Central memory CD8-positive, alpha-beta T cell (primary cell): ENCODE measurements at regions not wholly inside any gene's neighbourhood (a gene's known extent, or its start where the extent isn't known, plus 50 kb on each side); places are given as distances from the start of the nearest gene placed in this dataset.
"Not testable (repeated sequence)": the region's sequence is repeated elsewhere in the genome, so short reads cannot be mapped to it uniquely, and the experiment has no call there.

Experiments used
- ATAC-seq: fragments of 150-1000 bp; cut with Tn5 transposase; replicated peaks from 2 replicates; pipeline ENCODE4 v1.10.0; 2022; ENCODE audit warnings: mild to moderate bottlenecking, moderate FRiP score, moderate number of reproducible peaks; ENCODE audit not compliant: poor library complexity, severe bottlenecking; ENCODE audit errors: extremely low read depth
- DNase-seq, 2 donors: peaks; one replicate each; pipeline ENCODE4 v3.0.0; 2021; ENCODE audit warnings: low spot score in 2 of 2
- H3K27ac Mint-ChIP-seq: one replicate; pipeline ENCODE4 v1.8.0; 2022; ENCODE audit warnings: low read depth, mild to moderate bottlenecking, moderate library complexity, mixed read lengths
- H3K27me3 Mint-ChIP-seq: one replicate; pipeline ENCODE4 v1.8.0; 2022; ENCODE audit warnings: mixed read lengths
- H3K36me3 Mint-ChIP-seq: one replicate; pipeline ENCODE4 v1.8.0; 2022; ENCODE audit warnings: mild to moderate bottlenecking, moderate library complexity, mixed read lengths; ENCODE audit not compliant: insufficient read depth
- H3K4me1 Mint-ChIP-seq: one replicate; pipeline ENCODE4 v1.8.0; 2022; ENCODE audit warnings: mixed read lengths
- H3K4me3 Mint-ChIP-seq: one replicate; pipeline ENCODE4 v1.8.0; 2022; ENCODE audit warnings: mild to moderate bottlenecking, moderate library complexity, mixed read lengths
- H3K9me3 Mint-ChIP-seq: one replicate; pipeline ENCODE4 v1.8.0; 2022; ENCODE audit warnings: mixed read lengths

DNA sequence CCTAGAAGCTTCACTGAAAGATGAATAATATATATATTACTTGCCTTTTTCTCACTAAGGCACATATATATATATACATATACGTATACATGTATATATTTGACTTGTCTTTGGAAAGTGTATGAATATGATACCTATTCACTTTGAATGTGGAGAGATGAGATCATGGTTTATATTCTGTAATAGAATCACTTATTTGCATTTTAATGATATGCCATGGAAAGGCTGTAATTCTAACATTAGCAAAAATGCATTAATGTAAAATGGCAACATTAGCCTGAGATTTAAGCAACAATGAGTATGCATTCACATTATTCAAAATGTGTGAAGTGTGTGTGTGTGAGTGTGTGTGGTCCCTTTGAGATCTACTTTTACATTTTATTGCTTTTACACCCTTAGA is 54.5 kb upstream of the PRKD1 start:
- Mint-ChIP-seq H3K27me3 (no peaks in the 10 kb centered on the region), H3K9me3 (peaks cover 32% of the 10 kb centered on the region), H3K27ac (no peak overlapping the region), H3K36me3 (no peaks in the 10 kb centered on the region), H3K4me1 (no peaks in the 10 kb centered on the region), H3K4me3 (no peak overlapping the region)
- no peak for DNase-seq
- no peak for ATAC-seq

DNA sequence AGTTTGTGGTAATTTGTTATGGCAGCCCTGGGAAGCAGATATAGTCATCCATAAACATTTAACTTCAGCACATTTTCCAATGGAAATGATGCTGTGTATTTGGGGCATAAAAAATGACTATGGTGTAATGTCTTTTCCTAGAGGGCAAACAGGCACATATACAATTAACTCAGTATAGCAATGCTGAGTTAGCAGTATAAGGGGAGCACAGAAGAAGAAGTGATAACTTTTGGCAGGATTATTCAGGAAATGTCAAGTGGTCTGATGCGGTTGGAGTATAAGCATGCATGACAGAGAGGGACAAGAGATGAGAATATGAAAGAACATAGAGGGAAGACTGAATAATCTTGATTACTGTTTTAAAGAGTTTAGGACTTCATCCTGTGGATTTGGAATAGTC is 55.3 kb upstream of the PRKD1 start:
- DNase-seq (no peak), ATAC-seq (no peak)
- Mint-ChIP-seq H3K36me3 (no peaks in the 10 kb centered on the region), H3K4me3 (no peak overlapping the region), H3K9me3 (peaks cover 32% of the 10 kb centered on the region), H3K27ac (no peak overlapping the region), H3K27me3 (no peaks in the 10 kb centered on the region), H3K4me1 (no peaks in the 10 kb centered on the region)

DNA sequence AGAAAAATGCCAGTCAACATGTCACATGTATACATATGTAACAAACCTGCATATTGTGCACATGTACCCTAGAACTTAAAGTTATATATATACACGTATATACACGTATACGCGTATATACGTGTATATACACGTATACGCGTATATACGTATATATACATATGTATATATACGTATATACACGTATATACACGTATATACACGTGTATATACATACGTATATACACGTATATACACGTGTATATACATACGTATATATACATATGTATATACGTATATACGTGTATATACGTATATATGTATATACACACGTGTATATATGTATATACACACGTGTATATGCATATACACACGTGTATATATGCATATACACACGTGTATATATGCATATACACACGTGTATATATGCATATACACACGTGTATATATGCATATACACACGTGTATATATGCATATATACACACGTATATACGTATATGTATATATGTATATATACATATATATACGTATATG is 62.8 kb upstream of the PRKD1 start:
- not testable (repeated sequence) for H3K27ac Mint-ChIP-seq, H3K36me3 Mint-ChIP-seq, H3K27me3 Mint-ChIP-seq, ATAC-seq, DNase-seq, H3K4me1 Mint-ChIP-seq, H3K4me3 Mint-ChIP-seq
- peaks cover 11% of the 10 kb centered on the region for H3K9me3 Mint-ChIP-seq

DNA sequence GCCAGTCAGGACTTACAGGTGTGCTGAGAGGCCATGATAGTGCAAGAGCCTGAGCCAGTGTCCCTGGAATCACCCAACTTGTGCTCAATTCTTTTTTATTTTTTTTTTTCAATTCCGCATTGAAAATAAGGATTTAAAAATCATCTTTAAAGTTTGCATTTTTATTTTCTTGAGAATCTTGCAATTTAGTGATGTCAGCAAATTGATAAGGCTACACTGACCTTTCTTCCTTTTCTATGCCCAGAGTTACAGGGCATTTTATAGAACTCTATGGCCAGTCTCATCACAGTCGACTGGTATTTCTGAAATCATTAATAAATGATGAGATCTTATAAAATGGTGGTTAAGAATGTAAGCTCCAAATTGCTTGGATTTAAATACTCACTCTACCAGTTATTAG is 63.3 kb upstream of the PRKD1 start:
- no peak for DNase-seq
- Mint-ChIP-seq H3K4me1 (no peaks in the 10 kb centered on the region), H3K9me3 (peaks cover 11% of the 10 kb centered on the region), H3K27ac (no peak overlapping the region), H3K27me3 (no peaks in the 10 kb centered on the region), H3K36me3 (no peaks in the 10 kb centered on the region), H3K4me3 (no peak overlapping the region)
- no peak for ATAC-seq

DNA sequence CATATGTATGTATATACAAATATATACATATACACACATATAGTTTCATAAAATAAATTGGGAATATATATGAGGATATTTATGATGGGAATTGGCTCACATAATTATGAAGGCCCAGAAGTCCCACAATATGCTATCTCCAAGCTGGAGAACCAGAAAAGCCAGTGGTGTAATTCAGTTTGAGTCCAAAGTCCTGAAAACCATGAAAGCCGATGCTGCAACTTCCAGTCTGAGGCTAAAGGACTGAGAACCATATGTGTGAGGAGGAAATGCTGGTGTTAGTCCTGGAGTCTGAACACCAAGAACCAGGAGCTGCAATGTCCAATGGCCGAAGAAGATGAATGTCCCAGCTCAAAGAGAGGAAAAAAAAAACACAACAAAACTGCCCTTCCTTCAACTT is 65.5 kb upstream of the PRKD1 start:
- H3K9me3 Mint-ChIP-seq, result peaks cover 16% of the 10 kb centered on the region
- H3K4me1 Mint-ChIP-seq, result no peaks in the 10 kb centered on the region

DNA sequence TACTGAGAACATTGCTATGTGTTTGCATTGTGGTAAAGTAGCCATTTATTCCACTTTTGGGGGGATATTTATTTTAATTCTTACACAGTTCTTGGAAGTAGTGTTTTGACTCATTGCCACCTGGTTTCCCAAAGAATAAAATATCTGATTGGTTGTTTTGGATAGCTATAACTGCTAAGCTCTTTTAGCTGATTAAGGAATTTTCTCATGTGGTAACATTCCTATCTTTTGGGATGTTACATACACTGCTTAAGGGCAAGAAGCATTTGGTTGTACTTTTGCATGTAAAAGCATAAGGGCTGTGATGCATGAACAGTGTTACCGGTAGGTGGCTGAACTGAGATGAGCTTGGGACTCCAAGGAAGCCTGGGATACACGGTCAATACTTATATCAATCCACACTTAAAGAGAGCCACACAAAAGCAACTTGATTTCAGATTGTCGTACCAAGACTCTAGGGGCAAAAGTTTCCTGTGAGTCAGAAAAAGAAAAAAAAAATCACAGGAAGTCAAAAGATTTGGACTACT is 71.4 kb upstream of the PRKD1 start:
- Mint-ChIP-seq H3K36me3 (no peaks in the 10 kb centered on the region), H3K4me1 (no peaks in the 10 kb centered on the region), H3K27me3 (no peaks in the 10 kb centered on the region), H3K9me3 (peaks cover 17% of the 10 kb centered on the region), H3K4me3 (no peak overlapping the region), H3K27ac (no peak overlapping the region)
- DNase-seq, result no peak
- ATAC-seq, result no peak

More for the DNA sequence above, 65.5 kb upstream of the PRKD1 start:
- H3K27ac Mint-ChIP-seq, result no peak overlapping the region
- H3K36me3 Mint-ChIP-seq, result no peaks in the 10 kb centered on the region
- ATAC-seq (no peak), DNase-seq (no peak)
- no peak overlapping the region for H3K4me3 Mint-ChIP-seq
- H3K27me3 Mint-ChIP-seq, result no peaks in the 10 kb centered on the region

DNA sequence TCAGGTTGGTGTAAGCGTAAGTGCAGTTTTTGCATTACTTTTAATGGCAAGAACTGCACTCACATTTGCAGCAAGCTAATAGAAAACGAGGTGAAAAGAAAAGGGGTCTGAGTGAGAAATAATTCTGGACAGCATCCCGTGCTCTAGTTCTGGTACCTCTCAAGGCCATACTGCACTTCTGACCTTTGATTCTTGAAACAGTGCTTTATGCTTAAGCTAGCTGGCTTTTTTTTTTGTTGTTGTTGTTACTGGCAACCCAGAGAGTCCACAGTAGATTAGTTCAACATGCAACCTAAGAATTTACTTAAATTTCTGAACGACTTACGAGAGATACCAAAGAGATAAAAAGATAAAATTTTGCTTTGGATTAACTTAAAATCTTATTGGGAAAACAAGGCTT is 75.2 kb upstream of the PRKD1 start:
- no peaks in the 10 kb centered on the region for H3K4me1 Mint-ChIP-seq
- no peaks in the 10 kb centered on the region for H3K36me3 Mint-ChIP-seq
- no peak for ATAC-seq
- H3K4me3 Mint-ChIP-seq, result no peak overlapping the region
- peaks cover 20% of the 10 kb centered on the region for H3K9me3 Mint-ChIP-seq
- DNase-seq, result no peak
- no peak overlapping the region for H3K27ac Mint-ChIP-seq
- no peaks in the 10 kb centered on the region for H3K27me3 Mint-ChIP-seq

DNA sequence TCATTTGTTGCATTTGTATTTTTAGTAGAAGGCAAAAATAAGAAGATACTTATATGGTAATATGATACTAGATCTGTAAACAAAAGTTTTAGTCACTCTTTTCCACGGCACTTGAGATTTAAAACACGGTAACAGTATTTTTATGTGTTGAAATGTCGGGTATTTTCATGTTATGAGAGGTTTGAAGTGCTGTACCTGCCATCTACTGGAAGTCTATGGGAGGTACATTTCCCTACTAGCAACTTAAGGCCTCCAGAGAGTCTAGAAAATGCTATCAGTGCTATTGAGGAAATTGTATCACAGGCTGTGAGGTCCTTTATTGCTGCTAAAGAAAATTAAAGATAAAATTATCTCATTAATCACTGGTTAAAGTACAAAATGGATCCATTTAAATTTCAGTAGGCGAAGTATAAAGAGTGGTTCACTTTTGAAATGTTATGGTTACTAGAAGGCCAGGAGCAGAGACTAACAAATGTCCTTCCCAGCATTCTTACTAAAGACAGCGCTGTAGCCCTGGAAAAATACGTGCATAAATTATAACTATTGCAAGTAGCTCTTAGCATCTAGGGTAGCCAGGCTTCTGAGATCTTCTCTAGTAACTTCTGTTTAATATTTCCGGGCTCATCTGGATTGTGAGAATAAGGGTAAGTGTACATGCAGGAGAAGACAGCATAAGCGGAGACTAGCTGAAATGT is 77.6 kb upstream of the PRKD1 start:
- Mint-ChIP-seq H3K4me3 (no peak overlapping the region), H3K27ac (no peak overlapping the region), H3K36me3 (peaks cover 2% of the 10 kb centered on the region), H3K4me1 (no peaks in the 10 kb centered on the region), H3K9me3 (peaks cover 29% of the 10 kb centered on the region), H3K27me3 (no peaks in the 10 kb centered on the region)
- DNase-seq (no peak), ATAC-seq (no peak)

DNA sequence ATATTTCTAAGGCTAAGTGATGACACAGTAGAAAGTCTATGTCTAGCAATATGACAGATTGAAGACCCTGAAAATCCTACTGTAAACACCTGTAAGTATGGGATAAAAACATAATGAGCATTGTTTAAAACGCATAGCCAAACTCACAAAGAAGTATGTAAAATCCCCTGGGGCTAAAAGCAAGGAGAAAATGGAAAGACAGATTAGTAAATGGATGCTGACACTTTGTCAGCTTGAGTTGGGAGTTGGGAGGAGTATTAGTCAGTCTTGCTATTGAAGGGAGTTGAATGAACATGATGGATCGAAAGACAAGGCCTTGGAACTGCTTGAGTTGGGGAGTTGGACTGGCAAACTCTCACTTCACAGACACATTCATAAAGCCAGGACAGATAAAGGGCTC is 79.0 kb upstream of the PRKD1 start:
- Mint-ChIP-seq H3K4me3 (no peak overlapping the region), H3K4me1 (no peaks in the 10 kb centered on the region), H3K27ac (no peak overlapping the region), H3K36me3 (peaks cover 2% of the 10 kb centered on the region), H3K9me3 (peaks cover 31% of the 10 kb centered on the region), H3K27me3 (no peaks in the 10 kb centered on the region)
- DNase-seq (no peak), ATAC-seq (no peak)

DNA sequence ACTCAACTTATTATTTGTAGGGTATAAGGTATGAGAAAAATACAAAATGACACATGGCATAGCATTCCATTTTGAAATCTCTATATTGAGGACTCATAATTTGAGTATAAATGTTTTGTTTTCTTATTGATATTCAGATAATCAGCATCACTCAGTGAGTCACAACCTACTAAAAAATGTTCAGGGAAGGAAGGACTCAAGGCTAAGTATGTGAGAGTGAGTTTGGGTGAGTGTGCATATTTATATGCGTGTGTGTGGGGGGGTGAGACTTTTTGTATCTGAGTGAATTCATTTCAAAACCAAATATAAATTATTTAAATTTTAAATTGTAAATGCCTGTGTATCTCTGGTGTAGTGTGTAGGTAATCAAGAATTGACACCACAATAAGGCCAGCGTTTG is 87.8 kb upstream of the PRKD1 start:
- Mint-ChIP-seq H3K4me1 (no peaks in the 10 kb centered on the region), H3K36me3 (no peaks in the 10 kb centered on the region), H3K27me3 (no peaks in the 10 kb centered on the region), H3K27ac (no peak overlapping the region), H3K9me3 (peaks cover 31% of the 10 kb centered on the region), H3K4me3 (no peak overlapping the region)
- ATAC-seq (no peak), DNase-seq (no peak)

DNA sequence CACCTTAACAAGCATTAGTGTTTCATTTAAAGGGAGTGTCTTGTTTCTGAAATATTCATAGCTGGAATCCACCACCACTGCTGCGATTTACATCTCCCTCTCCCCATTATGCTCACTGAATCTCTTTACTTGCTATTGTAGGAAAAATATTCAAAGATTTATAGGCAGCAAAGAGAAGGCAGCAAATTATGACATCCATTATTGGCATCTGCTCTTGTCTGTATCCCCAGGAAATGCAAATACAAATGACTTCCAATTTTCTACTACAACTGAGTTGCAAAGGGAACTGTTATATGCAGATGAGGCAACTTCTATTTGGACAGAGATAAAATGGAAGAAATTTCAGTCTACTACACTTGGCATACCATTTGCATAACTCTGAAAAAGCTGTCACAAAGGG is 88.4 kb upstream of the PRKD1 start:
- DNase-seq, result no peak
- ATAC-seq, result no peak

DNA sequence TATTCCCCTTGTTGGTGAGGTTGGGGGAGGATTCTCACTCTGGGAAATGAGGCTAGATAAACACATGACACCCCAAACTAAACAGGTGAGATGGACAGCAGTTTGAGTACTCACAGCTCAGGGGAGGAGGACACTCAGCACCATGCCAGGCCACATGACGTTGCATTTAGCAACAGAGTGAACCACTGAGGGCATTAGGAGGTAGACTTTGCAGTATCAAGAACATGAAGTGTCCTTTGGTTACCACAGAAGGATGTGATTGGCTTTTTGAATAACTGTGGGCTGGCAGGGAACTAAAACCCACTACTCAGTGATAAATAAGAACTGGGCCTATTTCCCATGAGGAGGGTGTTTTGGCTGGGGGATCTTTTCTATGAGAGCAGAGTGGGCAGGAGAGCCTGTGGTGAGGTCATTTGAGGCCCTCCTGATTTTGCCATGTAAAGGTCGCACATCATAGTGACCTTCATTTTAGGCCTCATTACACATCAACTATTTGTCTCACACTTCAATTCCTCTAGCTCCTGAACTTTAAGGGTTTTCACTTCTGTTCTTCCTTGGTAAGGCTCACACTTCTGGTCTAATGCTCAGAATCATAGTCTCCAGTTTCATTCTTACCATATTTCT is 89.8 kb upstream of the PRKD1 start:
- H3K27me3 Mint-ChIP-seq, result no peaks in the 10 kb centered on the region
- DNase-seq (no peak), ATAC-seq (no peak)
- no peak overlapping the region for H3K27ac Mint-ChIP-seq
- H3K36me3 Mint-ChIP-seq, result no peaks in the 10 kb centered on the region
- H3K4me3 Mint-ChIP-seq, result no peak overlapping the region
- H3K9me3 Mint-ChIP-seq, result peaks cover 24% of the 10 kb centered on the region
- H3K4me1 Mint-ChIP-seq, result no peaks in the 10 kb centered on the region

More for the DNA sequence above, 88.4 kb upstream of the PRKD1 start:
- H3K36me3 Mint-ChIP-seq, result no peaks in the 10 kb centered on the region
- no peaks in the 10 kb centered on the region for H3K4me1 Mint-ChIP-seq
- no peaks in the 10 kb centered on the region for H3K27me3 Mint-ChIP-seq
- H3K9me3 Mint-ChIP-seq, result peaks cover 31% of the 10 kb centered on the region
- H3K4me3 Mint-ChIP-seq, result no peak overlapping the region
- H3K27ac Mint-ChIP-seq, result no peak overlapping the region

DNA sequence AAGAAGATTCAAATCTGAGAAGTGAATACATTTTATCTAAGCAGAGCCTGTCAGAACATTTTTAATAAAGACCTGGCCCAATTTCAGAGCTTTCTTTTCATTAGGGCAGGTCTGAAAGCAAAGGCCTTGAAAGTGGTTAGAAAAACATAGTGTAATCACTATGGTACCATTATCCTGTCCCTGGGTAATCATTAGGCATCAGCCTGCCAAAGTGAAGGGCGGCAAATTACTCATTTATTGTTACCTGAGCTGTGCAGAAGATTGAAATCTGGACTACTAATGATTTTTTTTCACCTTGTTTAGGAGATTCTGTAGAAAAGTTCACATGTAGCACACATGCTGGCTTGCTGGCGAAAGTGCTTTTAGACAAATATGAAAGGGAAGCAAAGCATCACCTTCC is 92.6 kb upstream of the PRKD1 start:
- Mint-ChIP-seq H3K36me3 (no peaks in the 10 kb centered on the region), H3K27ac (no peak overlapping the region), H3K4me1 (no peaks in the 10 kb centered on the region), H3K4me3 (no peak overlapping the region), H3K27me3 (no peaks in the 10 kb centered on the region), H3K9me3 (peaks cover 24% of the 10 kb centered on the region)
- ATAC-seq (no peak), DNase-seq (no peak)
